Kidney (tissue), 13 donors: ENCODE measurements at regions not wholly inside any gene's neighbourhood (a gene's known extent, or its start where the extent isn't known, plus 50 kb on each side); places are given as distances from the start of the nearest gene placed in this dataset.
"Not testable (repeated sequence)": the region's sequence is repeated elsewhere in the genome, so short reads cannot be mapped to it uniquely, and the experiment has no call there.

ENCODE experiments used
- DNase-seq, 5 donors: peaks; one replicate each; pipeline ENCODE4 v3.0.0-alpha.2; 2013 to 2020
- FAIRE-seq: peaks from 2 replicates; lab custom pipeline; 2012; peaks lifted over from hg19 to GRCh38; lab: Jason Lieb, UNC
- H3K27ac ChIP-seq, 2 donors: one replicate each; pipeline ENCODE4 v1.7.0; 2013; ENCODE audit warnings: low read depth in 2 of 2, low read length in 2 of 2, inconsistent platforms in 1 of 2
- H3K27me3 ChIP-seq: one replicate; pipeline ENCODE4 v1.7.1; 2013; ENCODE audit warnings: low read length, inconsistent platforms; ENCODE audit not compliant: control insufficient read depth, insufficient read depth
- H3K36me3 ChIP-seq, 3 donors: one replicate each; pipeline versions ENCODE4 v1.7.0 to v1.7.1; 2013; ENCODE audit warnings: low read length in 3 of 3, control low read depth in 1 of 3, inconsistent platforms in 1 of 3; ENCODE audit not compliant: insufficient read depth in 3 of 3, control insufficient read depth in 2 of 3
- H3K4me1 ChIP-seq, 3 donors: one replicate each; pipeline versions ENCODE4 v1.7.0 to v1.7.1; 2013; ENCODE audit warnings: low read length in 3 of 3, inconsistent platforms in 1 of 3, low read depth in 1 of 3; ENCODE audit not compliant: control insufficient read depth in 2 of 3, insufficient read depth in 2 of 3
- H3K4me3 ChIP-seq, 3 donors: one replicate each; pipeline versions ENCODE4 v1.7.0 to v1.8.1; 2013; ENCODE audit warnings: low read length in 3 of 3, control low read depth in 1 of 3, inconsistent platforms in 1 of 3
- H3K9ac ChIP-seq, 3 donors: one replicate each; pipeline versions ENCODE4 v1.7.0 to v1.7.1; 2013; ENCODE audit warnings: low read length in 3 of 3, control low read depth in 1 of 3, inconsistent platforms in 1 of 3
- H3K9me3 ChIP-seq, 3 donors: one replicate each; pipeline versions ENCODE4 v1.7.0 to v1.7.1; 2013; ENCODE audit warnings: low read length in 3 of 3, control low read depth in 1 of 3, inconsistent platforms in 1 of 3; ENCODE audit not compliant: control insufficient read depth in 2 of 3, insufficient read depth in 1 of 3
- intact Hi-C: fragments of 100-400 bp; cut with DNase I; formaldehyde crosslinking; loops from one replicate; pipeline ENCODE4 v1.11.1; 2022
- TF ChIP-seq, protein P1 (sequence below): IDR thresholded peaks from 3 replicates; pipeline ENCODE4 v1.5.1; 2012; ENCODE audit warnings: mild to moderate bottlenecking, moderate library complexity, borderline replicate concordance; ENCODE audit not compliant: insufficient read depth; ENCODE audit errors: extremely low read depth
- donor health status: control.
- donor health status: control.
- donor health status: control.
- donor health status: control.
- donor health status: control.
- donor health status: DM: yes; HTN: yes; CAD: no.
- donor health status: Normal renal cell carcinoma (clear cell type).

- H3K36me3 ChIP-seq, H3K27ac ChIP-seq, H3K27me3 ChIP-seq, DNase-seq, H3K9me3 ChIP-seq, FAIRE-seq, H3K9ac ChIP-seq, intact Hi-C loops, H3K4me1 ChIP-seq, H3K4me3 ChIP-seq: not testable (repeated sequence)
These were observed 63.9 kb upstream of the P2RY10 start for GRCh38 chrX:78881248-78881647.

GRCh38 chrX:78886550-78886949, 58.6 kb upstream of the P2RY10 start:
- no peaks in the 10 kb centered on the region for H3K36me3 ChIP-seq
- DNase-seq (peak in 1 of 5 donors; percentile 27), FAIRE-seq (peak; percentile 51)
- no peak overlapping the region for H3K4me3 ChIP-seq
- TF ChIP-seq, protein P1, sequence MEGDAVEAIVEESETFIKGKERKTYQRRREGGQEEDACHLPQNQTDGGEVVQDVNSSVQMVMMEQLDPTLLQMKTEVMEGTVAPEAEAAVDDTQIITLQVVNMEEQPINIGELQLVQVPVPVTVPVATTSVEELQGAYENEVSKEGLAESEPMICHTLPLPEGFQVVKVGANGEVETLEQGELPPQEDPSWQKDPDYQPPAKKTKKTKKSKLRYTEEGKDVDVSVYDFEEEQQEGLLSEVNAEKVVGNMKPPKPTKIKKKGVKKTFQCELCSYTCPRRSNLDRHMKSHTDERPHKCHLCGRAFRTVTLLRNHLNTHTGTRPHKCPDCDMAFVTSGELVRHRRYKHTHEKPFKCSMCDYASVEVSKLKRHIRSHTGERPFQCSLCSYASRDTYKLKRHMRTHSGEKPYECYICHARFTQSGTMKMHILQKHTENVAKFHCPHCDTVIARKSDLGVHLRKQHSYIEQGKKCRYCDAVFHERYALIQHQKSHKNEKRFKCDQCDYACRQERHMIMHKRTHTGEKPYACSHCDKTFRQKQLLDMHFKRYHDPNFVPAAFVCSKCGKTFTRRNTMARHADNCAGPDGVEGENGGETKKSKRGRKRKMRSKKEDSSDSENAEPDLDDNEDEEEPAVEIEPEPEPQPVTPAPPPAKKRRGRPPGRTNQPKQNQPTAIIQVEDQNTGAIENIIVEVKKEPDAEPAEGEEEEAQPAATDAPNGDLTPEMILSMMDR, result no peak
- no peaks in the 10 kb centered on the region for H3K27me3 ChIP-seq
- no peaks in the 10 kb centered on the region for H3K9me3 ChIP-seq
- H3K27ac ChIP-seq, result no peak overlapping the region
- H3K4me1 ChIP-seq, result no peaks in the 10 kb centered on the region
- intact Hi-C loops, result no loop called here
- no peak overlapping the region for H3K9ac ChIP-seq
